ENCODE measurements at regions not wholly inside any gene's neighbourhood (a gene's known extent, or its start where the extent isn't known, plus 50 kb on each side); places are given as distances from the start of the nearest gene placed in this dataset.

DNA sequence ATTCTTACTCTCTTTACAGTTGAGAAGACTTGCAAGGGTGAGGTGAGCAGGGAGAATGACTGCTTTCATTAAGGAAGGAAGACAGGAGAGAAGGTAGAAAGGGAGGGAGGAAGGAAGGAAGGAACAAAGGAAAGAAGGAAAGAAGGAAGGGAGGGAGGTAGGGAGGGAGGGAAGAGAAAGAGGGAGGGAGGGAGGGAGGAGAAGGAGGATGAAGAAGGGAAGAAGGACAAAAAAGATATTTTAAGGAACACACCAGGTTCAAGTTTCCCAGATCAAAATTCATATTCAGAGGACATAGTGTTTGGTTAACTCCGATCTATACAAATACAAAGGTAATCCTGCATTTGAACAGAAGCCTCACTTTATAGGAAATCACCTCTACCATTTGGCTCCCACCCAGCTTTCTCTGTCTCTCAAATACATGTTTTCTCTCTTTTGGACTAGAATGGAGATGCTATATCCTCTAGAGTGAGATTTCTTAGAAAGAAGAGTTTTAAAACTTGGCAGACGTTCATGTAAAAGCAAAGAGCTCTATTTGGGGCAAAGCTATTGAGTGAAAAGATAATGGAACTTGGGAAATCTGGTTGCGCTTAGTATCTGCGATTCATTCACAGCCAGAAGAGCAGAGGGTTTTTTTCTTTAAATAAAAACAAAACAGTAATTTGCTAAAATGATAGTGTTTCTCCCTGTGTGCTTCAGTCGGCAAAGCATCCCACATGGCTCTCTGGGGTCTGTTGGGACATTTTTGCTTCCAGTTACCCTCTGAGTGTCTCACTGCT, 261.9 kb upstream of the LYZL1 start:
- Mint-ChIP-seq H3K4me3 (no peak overlapping the region), H3K27ac (no peak overlapping the region), H3K4me1 (ENCODE audit: low read depth) (no peaks in the 10 kb centered on the region), H3K27me3 (ENCODE audit: insufficient read depth) (peaks cover 2% of the 10 kb centered on the region), H3K9me3 (no peaks in the 10 kb centered on the region), H3K36me3 (ENCODE audit: low read depth) (no peaks in the 10 kb centered on the region)
- intact Hi-C loops (cut with micrococcal nuclease): no loop called here
- no peak for DNase-seq (ENCODE audit: low spot score)

DNA sequence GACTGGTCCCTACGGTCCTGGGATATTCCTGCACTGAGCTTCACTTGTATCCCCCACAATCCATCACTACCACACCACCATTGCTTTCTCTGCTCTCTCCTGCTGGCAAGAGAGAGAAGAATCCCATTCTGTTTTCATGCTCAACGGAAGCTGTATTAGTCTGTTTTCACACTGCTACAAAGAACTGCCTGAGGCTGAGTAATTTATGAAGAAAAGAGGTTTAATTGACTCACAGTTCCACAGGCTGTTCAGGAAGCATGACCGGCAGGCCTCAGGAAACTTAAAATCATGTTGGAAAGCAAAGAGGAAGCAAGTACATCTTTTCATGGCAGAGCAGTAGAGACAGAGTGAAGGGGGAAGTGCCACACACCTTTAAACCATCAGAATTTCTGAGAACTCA, 260.4 kb upstream of the LYZL1 start:
- Mint-ChIP-seq H3K36me3 (ENCODE audit: low read depth) (no peaks in the 10 kb centered on the region), H3K4me3 (no peak overlapping the region), H3K27ac (no peak overlapping the region), H3K4me1 (ENCODE audit: low read depth) (no peaks in the 10 kb centered on the region), H3K27me3 (ENCODE audit: insufficient read depth) (peaks cover 2% of the 10 kb centered on the region), H3K9me3 (no peaks in the 10 kb centered on the region)
- intact Hi-C loops (cut with micrococcal nuclease): no loop called here
- no peak for DNase-seq (ENCODE audit: low spot score)

DNA sequence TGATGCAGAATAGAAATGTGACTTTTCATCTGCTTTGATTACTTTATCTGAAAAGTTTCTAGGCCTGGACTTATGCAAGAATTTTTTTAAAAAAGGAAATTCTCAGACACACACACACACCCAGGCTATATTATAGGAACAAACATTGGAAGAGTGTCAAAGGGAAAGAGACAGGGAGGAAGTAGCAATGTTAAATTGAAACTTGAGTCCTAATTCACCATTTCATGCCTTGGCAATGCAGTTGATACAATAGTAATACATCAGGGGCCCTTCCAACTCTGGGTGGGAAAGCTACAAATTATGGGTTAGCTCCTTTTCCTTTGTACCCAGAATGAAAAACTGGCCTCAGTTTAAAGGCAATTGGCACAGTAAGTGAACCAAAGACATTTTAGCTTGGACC, 258.0 kb upstream of the LYZL1 start:
- Mint-ChIP-seq H3K9me3 (no peaks in the 10 kb centered on the region), H3K36me3 (ENCODE audit: low read depth) (no peaks in the 10 kb centered on the region), H3K27ac (no peak overlapping the region), H3K4me3 (no peak overlapping the region), H3K27me3 (ENCODE audit: insufficient read depth) (peaks cover 2% of the 10 kb centered on the region), H3K4me1 (ENCODE audit: low read depth) (no peaks in the 10 kb centered on the region)
- DNase-seq (ENCODE audit: low spot score): no peak
- intact Hi-C loops (cut with micrococcal nuclease): no loop called here

DNA sequence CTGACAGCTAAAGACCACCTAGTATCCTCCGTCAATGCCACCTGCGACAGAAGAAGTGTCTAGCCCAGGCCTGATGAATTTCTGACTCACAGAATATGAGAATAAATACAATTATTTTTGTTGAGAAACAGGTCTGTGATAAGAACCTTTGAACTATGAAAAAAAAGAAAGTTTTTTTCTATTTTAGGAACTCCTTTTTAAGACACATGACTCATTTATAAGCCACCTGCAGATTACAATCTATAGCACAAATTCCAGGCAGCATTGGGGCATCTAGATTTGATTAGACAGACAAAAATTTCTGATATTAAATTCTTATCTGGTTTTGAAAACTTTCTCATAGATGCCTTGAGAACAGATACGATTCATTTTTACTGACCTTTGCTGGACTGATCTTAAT, 256.7 kb upstream of the LYZL1 start:
- DNase-seq (ENCODE audit: low spot score): no peak
- H3K27ac Mint-ChIP-seq: no peak overlapping the region
- H3K9me3 Mint-ChIP-seq: no peaks in the 10 kb centered on the region
- no peaks in the 10 kb centered on the region for H3K4me1 Mint-ChIP-seq (ENCODE audit: low read depth)
- H3K4me3 Mint-ChIP-seq: no peak overlapping the region
- H3K27me3 Mint-ChIP-seq (ENCODE audit: insufficient read depth): peaks cover 2% of the 10 kb centered on the region
- H3K36me3 Mint-ChIP-seq (ENCODE audit: low read depth): no peaks in the 10 kb centered on the region
- intact Hi-C loops (cut with micrococcal nuclease): no loop called here

DNA sequence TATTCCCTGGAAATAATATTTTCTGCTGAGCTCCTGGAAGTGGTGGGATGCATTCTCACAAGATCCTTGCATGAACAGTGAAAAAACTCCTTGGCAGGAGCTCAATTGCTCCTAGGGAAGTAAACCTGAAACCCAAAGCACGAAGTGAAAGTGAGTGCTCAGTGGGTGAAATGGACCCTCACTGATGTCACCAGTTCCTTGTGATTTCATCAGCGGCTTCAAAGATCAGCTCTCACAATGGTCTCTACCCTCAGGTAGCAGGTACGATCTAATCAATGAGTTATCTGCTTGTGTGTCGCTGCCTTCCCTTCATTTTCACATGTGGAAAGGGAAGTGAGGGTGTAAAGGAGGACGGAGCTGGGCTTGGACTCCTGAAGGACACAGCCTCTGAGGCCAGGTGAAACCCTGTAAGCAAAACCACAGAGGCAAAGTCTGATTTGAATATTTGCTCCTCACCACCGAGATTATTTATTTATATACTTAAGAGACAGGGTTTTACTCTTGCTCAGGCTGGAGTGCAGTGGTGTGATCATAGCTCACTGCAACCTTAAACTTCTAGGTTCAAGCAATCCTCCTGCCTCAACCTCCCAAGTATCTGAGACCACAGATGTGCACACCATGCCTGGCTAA, 255.4 kb upstream of the LYZL1 start:
- H3K4me1 Mint-ChIP-seq (ENCODE audit: low read depth): no peaks in the 10 kb centered on the region
- no peaks in the 10 kb centered on the region for H3K36me3 Mint-ChIP-seq (ENCODE audit: low read depth)
- no peaks in the 10 kb centered on the region for H3K9me3 Mint-ChIP-seq
- peaks cover 2% of the 10 kb centered on the region for H3K27me3 Mint-ChIP-seq (ENCODE audit: insufficient read depth)
- no peak overlapping the region for H3K27ac Mint-ChIP-seq
- intact Hi-C loops (cut with micrococcal nuclease): no loop called here
- DNase-seq (ENCODE audit: low spot score): no peak
- no peak overlapping the region for H3K4me3 Mint-ChIP-seq

DNA sequence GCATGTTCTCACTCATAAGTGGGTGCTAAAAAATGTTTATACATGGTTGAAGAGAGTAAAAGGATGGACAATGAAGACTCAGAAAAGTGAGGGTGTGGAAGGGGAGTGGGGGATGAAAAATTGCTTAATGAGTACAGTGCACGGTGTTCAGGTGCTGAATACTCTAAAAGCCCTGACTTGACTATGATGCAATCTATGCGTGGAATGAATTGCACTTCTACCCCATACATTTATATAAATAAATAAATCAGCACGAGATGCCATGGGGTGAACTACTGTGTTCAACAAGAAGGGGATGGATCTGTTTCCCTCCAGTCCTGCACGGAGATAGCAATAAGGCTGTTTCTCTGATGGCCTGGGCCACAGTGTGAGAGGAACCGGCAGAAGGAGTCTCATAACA, 254.3 kb upstream of the LYZL1 start:
- no peaks in the 10 kb centered on the region for H3K9me3 Mint-ChIP-seq
- no peaks in the 10 kb centered on the region for H3K36me3 Mint-ChIP-seq (ENCODE audit: low read depth)
- H3K4me1 Mint-ChIP-seq (ENCODE audit: low read depth): no peaks in the 10 kb centered on the region
- peaks cover 2% of the 10 kb centered on the region for H3K27me3 Mint-ChIP-seq (ENCODE audit: insufficient read depth)
- intact Hi-C loops (cut with micrococcal nuclease): no loop called here
- H3K27ac Mint-ChIP-seq: no peak overlapping the region
- no peak for DNase-seq (ENCODE audit: low spot score)
- H3K4me3 Mint-ChIP-seq: no peak overlapping the region

DNA sequence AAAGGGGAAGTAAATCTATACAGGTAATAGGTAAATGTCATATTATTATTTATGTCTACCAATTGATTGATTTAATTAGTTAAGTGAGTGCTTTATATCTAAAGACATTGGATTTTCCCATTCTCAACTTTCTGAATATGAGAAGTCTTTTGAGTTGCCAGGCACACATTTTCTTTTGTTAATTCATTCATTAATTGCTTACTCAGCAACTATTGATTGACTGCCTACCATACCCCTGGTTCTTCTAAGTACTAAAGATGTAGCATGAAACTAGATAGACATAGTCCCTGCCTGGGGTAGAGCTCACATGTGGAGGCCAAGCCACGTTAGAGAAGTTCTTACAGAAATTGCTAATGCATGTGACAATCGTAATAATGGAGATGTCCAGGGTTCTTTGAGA, 253.1 kb upstream of the LYZL1 start:
- DNase-seq (ENCODE audit: low spot score): no peak
- Mint-ChIP-seq H3K9me3 (no peaks in the 10 kb centered on the region), H3K36me3 (ENCODE audit: low read depth) (no peaks in the 10 kb centered on the region), H3K4me3 (no peak overlapping the region), H3K27ac (no peak overlapping the region), H3K4me1 (ENCODE audit: low read depth) (no peaks in the 10 kb centered on the region), H3K27me3 (ENCODE audit: insufficient read depth) (peaks cover 3% of the 10 kb centered on the region)
- intact Hi-C loops (cut with micrococcal nuclease): no loop called here

DNA sequence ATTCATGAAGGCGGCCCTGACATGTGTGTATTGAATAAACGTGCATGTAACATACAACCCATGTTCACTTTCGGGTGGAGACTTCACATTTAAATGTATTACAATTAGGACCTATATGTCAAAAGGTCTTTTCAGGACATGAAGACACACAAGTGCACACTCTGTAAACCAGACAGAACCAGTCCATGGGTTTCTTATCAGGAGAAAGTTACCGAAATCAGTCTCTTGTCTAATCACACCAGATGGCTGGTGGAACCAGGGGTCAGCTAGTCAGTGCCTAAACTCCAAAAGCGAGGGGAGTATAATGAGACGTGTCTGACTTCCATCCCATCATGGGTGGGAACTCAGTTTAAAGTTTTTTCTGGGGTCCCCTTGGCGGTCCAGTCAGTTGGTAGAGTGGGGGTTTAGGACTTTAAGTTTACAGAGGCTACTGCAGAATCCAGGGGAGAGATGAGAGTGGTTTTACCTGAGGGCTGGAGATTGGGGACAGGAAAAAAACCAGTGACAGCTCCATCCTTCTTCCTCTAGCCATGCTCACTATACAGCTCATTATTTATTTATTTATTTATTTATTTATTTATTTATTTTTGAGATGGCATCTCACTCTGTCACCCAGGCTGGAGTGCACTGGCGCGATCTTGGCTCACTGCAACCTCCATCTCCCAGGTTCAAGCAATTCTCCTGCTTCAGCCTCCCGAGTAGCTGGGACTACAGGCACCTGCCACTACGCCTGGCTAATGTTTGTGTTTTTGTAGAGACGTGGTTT, 251.3 kb upstream of the LYZL1 start:
- Mint-ChIP-seq H3K4me3 (no peak overlapping the region), H3K9me3 (no peaks in the 10 kb centered on the region), H3K36me3 (ENCODE audit: low read depth) (no peaks in the 10 kb centered on the region), H3K4me1 (ENCODE audit: low read depth) (no peaks in the 10 kb centered on the region), H3K27ac (no peak overlapping the region), H3K27me3 (ENCODE audit: insufficient read depth) (peaks cover 2% of the 10 kb centered on the region)
- intact Hi-C loops (cut with micrococcal nuclease): no loop called here
- DNase-seq (ENCODE audit: low spot score): no peak

DNA sequence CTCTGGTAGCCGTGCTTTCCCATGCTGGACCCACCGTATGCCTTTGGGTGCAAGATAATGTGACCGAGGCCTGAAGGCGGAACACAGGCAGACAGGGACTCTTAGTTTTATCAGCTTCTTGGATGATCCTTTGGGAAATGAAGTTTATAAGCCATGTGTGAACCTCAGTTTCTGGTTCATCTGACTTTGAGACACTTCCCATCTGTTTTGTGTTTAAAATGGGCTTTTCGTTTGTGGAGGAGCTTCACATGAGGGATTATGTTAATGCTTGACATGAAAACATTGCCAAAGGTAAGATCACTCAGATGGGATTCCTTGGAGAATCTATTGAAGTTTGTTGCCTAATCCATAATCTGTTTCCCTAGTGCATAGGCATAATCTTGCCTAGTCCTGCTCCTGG, 249.8 kb upstream of the LYZL1 start:
- no peaks in the 10 kb centered on the region for H3K9me3 Mint-ChIP-seq
- no peak for DNase-seq (ENCODE audit: low spot score)
- no peak overlapping the region for H3K27ac Mint-ChIP-seq
- peaks cover 2% of the 10 kb centered on the region for H3K27me3 Mint-ChIP-seq (ENCODE audit: insufficient read depth)
- intact Hi-C loops (cut with micrococcal nuclease): no loop called here
- H3K4me1 Mint-ChIP-seq (ENCODE audit: low read depth): no peaks in the 10 kb centered on the region
- no peak overlapping the region for H3K4me3 Mint-ChIP-seq
- no peaks in the 10 kb centered on the region for H3K36me3 Mint-ChIP-seq (ENCODE audit: low read depth)

DNA sequence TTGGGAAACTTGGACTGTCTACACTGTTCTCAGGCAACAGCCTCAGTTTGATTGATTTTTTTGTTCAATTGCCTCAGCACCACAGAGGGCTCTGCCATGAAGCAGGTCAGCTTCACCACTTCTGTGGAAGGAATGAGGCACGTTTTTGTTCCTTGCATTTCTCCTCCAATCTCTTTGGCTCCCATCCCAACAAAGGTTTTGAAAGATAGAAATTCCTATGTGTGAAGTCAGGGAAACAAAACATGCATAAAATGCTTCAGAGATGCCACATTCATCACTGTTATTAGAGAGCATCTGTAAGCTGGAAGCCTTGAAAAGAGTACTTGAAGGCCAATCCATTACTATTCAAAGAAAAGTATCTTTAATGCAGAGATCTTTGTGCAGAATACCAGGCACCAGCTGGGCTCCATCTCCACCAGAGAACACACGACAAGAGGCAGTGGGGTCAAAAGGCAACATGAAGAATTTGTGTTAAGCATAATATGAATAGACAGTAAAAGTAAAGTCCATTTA, 249.1 kb upstream of the LYZL1 start:
- Mint-ChIP-seq H3K27ac (no peak overlapping the region), H3K4me3 (no peak overlapping the region), H3K27me3 (ENCODE audit: insufficient read depth) (peaks cover 2% of the 10 kb centered on the region), H3K4me1 (ENCODE audit: low read depth) (no peaks in the 10 kb centered on the region), H3K9me3 (no peaks in the 10 kb centered on the region), H3K36me3 (ENCODE audit: low read depth) (no peaks in the 10 kb centered on the region)
- intact Hi-C loops (cut with micrococcal nuclease): no loop called here
- DNase-seq (ENCODE audit: low spot score): no peak

DNA sequence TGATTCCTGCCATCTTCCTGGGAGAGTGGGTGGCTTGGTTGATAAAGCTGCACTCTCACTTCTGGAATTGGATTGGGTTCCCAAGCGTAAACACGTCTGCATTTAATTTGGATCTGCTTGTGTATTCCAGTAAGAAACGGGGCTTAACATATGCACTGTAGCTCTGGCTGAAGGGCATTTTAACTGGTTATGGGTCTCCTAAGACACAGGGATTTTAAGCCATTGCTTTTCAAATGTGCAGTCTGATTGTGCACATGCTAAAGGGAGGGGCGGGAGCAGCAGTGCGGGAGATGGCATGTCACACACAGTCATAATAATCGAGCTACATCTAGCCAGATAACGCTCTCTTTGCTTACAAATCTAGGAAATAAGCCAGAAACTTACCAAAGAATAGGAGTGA, 247.3 kb upstream of the LYZL1 start:
- H3K27me3 Mint-ChIP-seq (ENCODE audit: insufficient read depth): peaks cover 2% of the 10 kb centered on the region
- no peak overlapping the region for H3K27ac Mint-ChIP-seq
- intact Hi-C loops (cut with micrococcal nuclease): no loop called here
- H3K9me3 Mint-ChIP-seq: no peaks in the 10 kb centered on the region
- no peaks in the 10 kb centered on the region for H3K4me1 Mint-ChIP-seq (ENCODE audit: low read depth)
- H3K4me3 Mint-ChIP-seq: no peak overlapping the region
- DNase-seq (ENCODE audit: low spot score): no peak
- H3K36me3 Mint-ChIP-seq (ENCODE audit: low read depth): no peaks in the 10 kb centered on the region

DNA sequence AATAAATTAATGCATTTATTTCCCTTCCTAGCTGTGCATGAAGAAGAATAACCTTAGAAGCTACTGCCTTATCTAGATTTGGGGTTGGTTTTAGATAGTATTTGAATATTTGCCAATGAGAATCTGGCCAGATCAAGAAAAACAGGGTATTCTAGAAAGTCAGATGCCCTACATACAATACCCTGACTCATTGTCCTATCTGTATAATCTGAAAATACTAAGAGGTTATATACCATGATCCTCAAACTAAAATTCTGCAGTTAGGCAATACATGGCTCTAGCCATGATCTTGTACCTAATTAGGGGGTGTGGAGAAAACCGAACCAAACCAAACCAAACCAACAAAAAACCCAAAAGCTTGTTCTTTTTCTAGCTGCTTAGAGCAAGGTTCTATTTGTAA, 240.4 kb upstream of the LYZL1 start:
- Mint-ChIP-seq H3K36me3 (ENCODE audit: low read depth) (no peaks in the 10 kb centered on the region), H3K27ac (no peak overlapping the region), H3K27me3 (ENCODE audit: insufficient read depth) (no peaks in the 10 kb centered on the region), H3K4me3 (no peak overlapping the region), H3K4me1 (ENCODE audit: low read depth) (no peaks in the 10 kb centered on the region), H3K9me3 (no peaks in the 10 kb centered on the region)
- intact Hi-C loops (cut with micrococcal nuclease): no loop called here
- DNase-seq (ENCODE audit: low spot score): no peak

DNA sequence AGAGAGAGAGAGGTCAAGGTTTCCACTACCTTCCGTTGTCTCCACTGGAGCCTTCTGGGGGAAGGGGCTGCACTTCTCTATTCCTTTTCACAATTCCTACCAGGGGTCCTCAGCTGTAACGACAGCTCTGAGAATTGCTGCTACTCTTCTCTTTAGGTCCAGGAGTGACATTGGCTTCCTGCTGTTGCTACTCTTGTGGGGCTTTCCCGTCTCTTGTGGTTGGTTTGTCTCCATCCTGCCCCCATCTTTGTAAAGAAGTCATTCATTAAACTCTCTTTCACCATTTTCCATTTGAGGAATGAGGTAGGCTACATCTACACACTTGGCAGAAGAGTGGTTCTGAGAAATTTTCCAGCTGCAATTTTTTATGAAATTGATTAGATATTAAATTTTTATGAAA, 238.8 kb upstream of the LYZL1 start:
- Mint-ChIP-seq H3K4me3 (no peak overlapping the region), H3K27ac (no peak overlapping the region), H3K4me1 (ENCODE audit: low read depth) (no peaks in the 10 kb centered on the region), H3K36me3 (ENCODE audit: low read depth) (no peaks in the 10 kb centered on the region), H3K9me3 (no peaks in the 10 kb centered on the region), H3K27me3 (ENCODE audit: insufficient read depth) (no peaks in the 10 kb centered on the region)
- DNase-seq (ENCODE audit: low spot score): no peak
- intact Hi-C loops (cut with micrococcal nuclease): no loop called here

Data from activated T-helper 1 cell treated with anti-CD3 and anti-CD28 coated beads, Interleukin-12 subunit alpha, Interleukin-12 subunit beta, Interleukin-2, Interleukin-4 antibody, amounts not matched to agents 30 ng/mL and 10 ng/mL and 1 ng/mL, durations not matched to agents 14 hours and 24 hours and 36 hours (primary cell).